GM21423 (cell line): ENCODE measurements at regions not wholly inside any gene's neighbourhood (a gene's known extent, or its start where the extent isn't known, plus 50 kb on each side); places are given as distances from the start of the nearest gene placed in this dataset.
"Not testable (repeated sequence)": the region's sequence is repeated elsewhere in the genome, so short reads cannot be mapped to it uniquely, and the experiment has no call there.

ENCODE experiments used
- ATAC-seq: cut with Tn5 transposase; IDR thresholded peaks from one replicate; pipeline ENCODE4 v1.9.1; 2021; ENCODE audit warnings: mild to moderate bottlenecking, moderate library complexity; ENCODE audit not compliant: unreplicated experiment

- ATAC-seq = no peak
Measured at GRCh38 chr4:100042235-100042634, 92.2 kb upstream of the H2AZ1 start.

- no peak for ATAC-seq
Measured at GRCh38 chr4:100041646-100042045, 91.6 kb upstream of the H2AZ1 start.

GRCh38 chr4:100034023-100034664, 84.1 kb upstream of the H2AZ1 start:
- ATAC-seq = no peak

GRCh38 chr4:100026066-100026465, 76.0 kb upstream of the H2AZ1 start:
- ATAC-seq = no peak

GRCh38 chr4:100023800-100024199, 73.7 kb upstream of the H2AZ1 start:
- no peak for ATAC-seq

GRCh38 chr4:100022792-100023222, 72.7 kb upstream of the H2AZ1 start:
- ATAC-seq = no peak

GRCh38 chr4:100019821-100020220, 69.7 kb upstream of the H2AZ1 start:
- no peak for ATAC-seq

- ATAC-seq = no peak
Measured at GRCh38 chr4:100017637-100018310, 67.7 kb upstream of the H2AZ1 start.

GRCh38 chr4:100016191-100016590, 66.1 kb upstream of the H2AZ1 start:
- ATAC-seq = no peak

- ATAC-seq = no peak
Measured at GRCh38 chr4:100014616-100015015, 64.5 kb upstream of the H2AZ1 start.

GRCh38 chr4:100009490-100009889, 59.4 kb upstream of the H2AZ1 start:
- ATAC-seq = no peak

GRCh38 chr4:100008048-100008447, 58.0 kb upstream of the H2AZ1 start:
- no peak for ATAC-seq

- ATAC-seq = not testable (repeated sequence)
Measured at GRCh38 chr4:100006161-100006560, 56.1 kb upstream of the H2AZ1 start.
